ENCODE measurements at regions not wholly inside any gene's neighbourhood (a gene's known extent, or its start where the extent isn't known, plus 50 kb on each side); places are given as distances from the start of the nearest gene placed in this dataset.
"Not testable (repeated sequence)": the region's sequence is repeated elsewhere in the genome, so short reads cannot be mapped to it uniquely, and the experiment has no call there.

DNA sequence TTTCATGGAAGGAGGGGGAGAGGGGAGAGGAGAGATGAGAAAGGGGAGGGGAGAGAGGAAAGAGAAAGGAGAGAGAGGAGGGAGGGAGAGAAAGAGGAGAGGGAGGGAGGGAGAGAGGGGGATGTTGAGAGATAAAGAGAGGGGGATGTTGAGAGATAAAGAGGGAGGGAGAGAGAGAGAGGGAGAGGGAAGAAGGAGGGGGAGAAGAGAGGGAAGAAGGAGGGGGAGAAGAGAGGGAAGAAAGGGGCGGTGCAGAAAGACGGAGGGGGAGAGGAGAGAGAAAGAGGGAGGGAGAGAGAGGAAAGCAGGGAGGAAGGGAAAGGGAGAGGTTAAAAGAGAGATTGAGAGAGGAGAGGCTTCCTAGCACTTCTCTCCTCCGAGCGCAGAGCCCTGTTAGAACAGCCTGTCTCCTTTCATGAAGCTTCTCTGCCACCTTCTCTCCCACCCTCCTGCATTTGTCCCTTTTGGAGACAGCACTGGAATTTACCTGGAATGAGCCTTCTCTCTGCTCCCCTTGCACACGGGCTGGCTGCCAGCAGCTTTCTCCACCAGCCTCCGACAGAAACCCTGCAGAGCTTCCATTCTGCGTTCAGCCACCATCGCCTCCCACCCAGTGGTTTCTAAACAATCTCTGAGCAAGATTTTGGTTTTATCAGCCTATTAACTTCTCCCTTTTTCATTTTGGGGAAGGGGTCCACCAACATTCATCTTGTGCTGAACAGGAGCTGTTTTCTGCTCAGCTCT is 74.0 kb upstream of the CARD11 start:
- no peak overlapping the region for H3K4me3 ChIP-seq (ENCODE audit: control insufficient read depth, low read depth, low read length)
- TF ChIP-seq, protein P1, sequence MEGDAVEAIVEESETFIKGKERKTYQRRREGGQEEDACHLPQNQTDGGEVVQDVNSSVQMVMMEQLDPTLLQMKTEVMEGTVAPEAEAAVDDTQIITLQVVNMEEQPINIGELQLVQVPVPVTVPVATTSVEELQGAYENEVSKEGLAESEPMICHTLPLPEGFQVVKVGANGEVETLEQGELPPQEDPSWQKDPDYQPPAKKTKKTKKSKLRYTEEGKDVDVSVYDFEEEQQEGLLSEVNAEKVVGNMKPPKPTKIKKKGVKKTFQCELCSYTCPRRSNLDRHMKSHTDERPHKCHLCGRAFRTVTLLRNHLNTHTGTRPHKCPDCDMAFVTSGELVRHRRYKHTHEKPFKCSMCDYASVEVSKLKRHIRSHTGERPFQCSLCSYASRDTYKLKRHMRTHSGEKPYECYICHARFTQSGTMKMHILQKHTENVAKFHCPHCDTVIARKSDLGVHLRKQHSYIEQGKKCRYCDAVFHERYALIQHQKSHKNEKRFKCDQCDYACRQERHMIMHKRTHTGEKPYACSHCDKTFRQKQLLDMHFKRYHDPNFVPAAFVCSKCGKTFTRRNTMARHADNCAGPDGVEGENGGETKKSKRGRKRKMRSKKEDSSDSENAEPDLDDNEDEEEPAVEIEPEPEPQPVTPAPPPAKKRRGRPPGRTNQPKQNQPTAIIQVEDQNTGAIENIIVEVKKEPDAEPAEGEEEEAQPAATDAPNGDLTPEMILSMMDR (conservative IDR thresholded peaks at IDR 0.05; ENCODE audit: control insufficient read depth, insufficient read depth, low read depth, low read length) = no peak
- no peak for DNase-seq (ENCODE audit: low read depth)

DNA sequence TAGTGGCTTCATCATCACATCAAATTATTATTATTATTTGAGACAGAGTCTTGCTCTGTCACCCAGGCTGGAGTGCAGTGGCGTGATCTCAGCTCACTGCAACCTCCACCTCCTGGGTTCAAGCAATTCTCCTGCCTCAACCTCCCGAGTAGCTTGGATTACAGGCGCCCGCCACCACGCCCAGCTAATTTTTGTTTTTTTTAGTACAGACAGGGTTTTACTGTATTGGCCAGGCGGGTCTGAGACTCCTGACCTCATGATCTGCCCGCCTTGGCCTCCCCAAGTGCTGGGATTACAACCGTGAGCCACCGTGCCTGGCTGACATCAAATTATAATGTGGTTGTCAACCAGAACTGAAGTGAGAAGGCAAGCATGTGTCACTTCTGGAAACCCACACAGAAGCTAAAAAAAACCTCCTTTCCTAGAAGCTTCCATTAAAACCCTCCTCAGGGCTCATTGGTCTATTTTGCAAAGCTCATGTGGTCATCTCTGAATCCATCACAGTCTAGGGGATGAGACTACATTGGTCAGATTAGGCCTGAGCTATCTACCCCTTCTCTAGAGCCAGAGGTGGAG is 75.8 kb upstream of the CARD11 start:
- not testable (repeated sequence) for DNase-seq (ENCODE audit: low read depth); H3K4me3 ChIP-seq (ENCODE audit: control insufficient read depth, low read depth, low read length)

DNA sequence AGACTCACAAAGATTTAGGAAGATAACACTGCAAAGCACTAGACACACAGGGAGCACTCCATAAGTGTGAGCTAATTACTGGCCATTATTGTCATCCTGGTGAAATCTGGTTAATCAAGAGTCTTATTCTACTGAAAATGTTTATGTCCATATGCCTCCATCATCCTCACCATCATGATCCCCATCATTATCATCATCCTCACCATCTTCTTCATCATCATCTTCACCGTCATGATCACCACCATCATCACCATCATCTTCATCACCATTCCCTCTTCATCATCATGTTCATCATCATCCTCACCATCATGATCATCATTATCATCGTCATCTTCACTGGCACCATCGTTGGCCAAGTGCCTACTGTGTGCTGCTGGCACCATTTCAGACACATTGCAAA is 76.3 kb upstream of the CARD11 start:
- TF ChIP-seq, protein P1 (conservative IDR thresholded peaks at IDR 0.05; ENCODE audit: control insufficient read depth, insufficient read depth, low read depth, low read length) = no peak
- no peak overlapping the region for H3K4me3 ChIP-seq (ENCODE audit: control insufficient read depth, low read depth, low read length)
- no peak for DNase-seq (ENCODE audit: low read depth)

DNA sequence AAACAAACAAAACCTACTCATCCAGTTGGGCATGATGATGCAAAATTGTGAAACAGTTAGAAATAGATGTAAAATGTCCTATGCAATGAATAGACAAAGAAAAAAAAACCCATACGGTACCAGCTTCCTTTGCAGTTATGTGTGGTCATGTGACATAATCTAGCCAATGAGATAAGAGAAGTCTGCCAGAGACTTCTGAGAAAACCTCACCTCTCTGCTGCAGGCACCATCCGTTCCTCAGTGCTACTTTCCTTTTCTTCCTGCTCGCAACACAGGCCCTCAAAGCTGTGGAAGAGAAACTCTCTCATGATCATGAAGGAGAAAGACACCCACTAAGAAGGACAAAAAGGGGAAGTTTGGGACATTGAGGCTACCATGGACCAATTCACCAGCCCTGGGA is 76.8 kb upstream of the CARD11 start:
- DNase-seq (ENCODE audit: low read depth) = no peak
- no peak overlapping the region for H3K4me3 ChIP-seq (ENCODE audit: control insufficient read depth, low read depth, low read length)
- TF ChIP-seq, protein P1 (conservative IDR thresholded peaks at IDR 0.05; ENCODE audit: control insufficient read depth, insufficient read depth, low read depth, low read length) = no peak

DNA sequence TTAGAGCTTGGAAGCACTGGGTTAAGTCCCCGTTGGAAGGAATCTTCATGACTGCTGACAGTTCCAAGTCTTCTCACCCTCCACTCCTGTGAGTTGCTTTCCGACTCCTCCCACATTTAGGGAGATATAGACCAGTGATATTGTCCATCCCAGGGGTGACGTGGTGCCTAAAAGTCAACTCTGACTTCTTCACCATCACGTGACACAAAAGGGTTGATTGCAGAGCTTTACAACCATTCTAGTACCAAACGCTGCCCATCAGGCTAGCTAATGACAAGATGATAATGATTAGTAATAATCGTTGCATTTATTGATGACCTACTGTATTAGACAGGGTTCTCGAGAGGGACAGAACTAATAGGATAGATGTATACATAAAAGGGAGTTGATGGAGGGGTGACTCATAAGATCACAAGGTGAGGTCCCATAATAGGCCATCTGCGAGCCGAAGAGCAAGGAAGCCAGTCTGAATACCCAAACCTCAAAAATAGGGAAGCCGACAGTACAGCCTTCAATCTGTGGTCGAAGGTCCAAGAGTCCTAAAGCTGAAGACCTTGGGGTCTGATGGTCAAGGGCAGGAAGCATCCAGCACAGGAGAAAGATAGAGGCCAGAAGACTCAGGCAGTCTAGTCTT is 85.3 kb upstream of the CARD11 start:
- no peak overlapping the region for H3K4me3 ChIP-seq (ENCODE audit: control insufficient read depth, low read depth, low read length)
- TF ChIP-seq, protein P1 (conservative IDR thresholded peaks at IDR 0.05; ENCODE audit: control insufficient read depth, insufficient read depth, low read depth, low read length) = no peak
- DNase-seq (ENCODE audit: low read depth) = no peak

DNA sequence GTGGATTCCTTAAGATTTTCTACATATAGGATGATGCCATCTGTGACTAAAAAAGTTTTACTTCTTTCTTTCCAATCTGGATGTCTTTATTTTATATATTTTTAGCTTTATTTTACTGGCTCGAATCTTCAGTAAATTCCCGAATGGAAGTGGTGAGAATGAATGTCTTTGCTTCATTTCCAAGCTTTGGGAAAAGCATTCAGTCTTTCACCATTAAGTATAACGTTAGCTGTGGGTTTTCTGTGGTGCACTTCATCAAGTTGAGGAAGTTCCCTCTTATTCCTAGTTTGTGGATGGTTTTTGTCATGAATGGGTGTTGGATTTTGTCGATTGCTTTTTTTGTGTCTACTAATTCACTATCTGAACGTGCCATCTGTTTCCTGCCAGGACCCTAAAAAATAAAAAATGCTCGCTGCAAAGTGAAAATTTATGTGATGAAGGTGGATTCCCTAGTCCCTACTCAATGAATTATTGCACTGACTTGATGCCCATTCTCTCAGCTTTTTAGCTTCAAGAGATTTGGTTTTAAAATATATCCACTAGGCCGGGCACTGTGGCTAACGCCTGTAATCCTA is 90.2 kb upstream of the CARD11 start:
- no peak for DNase-seq (ENCODE audit: low read depth)
- TF ChIP-seq, protein P1 (conservative IDR thresholded peaks at IDR 0.05; ENCODE audit: control insufficient read depth, insufficient read depth, low read depth, low read length) = no peak

DNA sequence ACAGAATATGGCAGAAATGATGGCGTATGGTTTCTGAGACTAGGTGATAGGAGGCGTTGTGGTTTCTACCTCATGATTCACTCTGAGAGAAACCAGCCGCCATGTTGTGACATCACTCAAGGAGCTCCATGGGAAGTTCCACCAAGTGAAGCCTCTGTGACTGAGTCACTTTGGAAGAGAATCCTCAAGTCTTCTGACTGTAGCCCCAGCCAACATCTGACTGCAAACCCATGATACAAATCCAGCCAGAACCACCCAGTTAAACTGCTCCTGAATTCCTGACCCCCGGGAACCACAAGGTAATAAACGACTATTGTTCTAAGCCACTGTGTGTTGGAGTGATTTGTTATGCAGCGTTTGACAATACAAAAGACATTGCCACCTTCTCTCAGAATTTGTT is 91.1 kb upstream of the CARD11 start:
- TF ChIP-seq, protein P1 (conservative IDR thresholded peaks at IDR 0.05; ENCODE audit: control insufficient read depth, insufficient read depth, low read depth, low read length) = no peak
- H3K4me3 ChIP-seq (ENCODE audit: control insufficient read depth, low read depth, low read length) = no peak overlapping the region
- peak; percentile 12 for DNase-seq (ENCODE audit: low read depth)

More for the DNA sequence above, 90.2 kb upstream of the CARD11 start:
- no peak overlapping the region for H3K4me3 ChIP-seq (ENCODE audit: control insufficient read depth, low read depth, low read length)
